D721Med (cell line): ENCODE measurements at regions not wholly inside any gene's neighbourhood (a gene's known extent, or its start where the extent isn't known, plus 50 kb on each side); places are given as distances from the start of the nearest gene placed in this dataset.

Experiments used
- DNase-seq: peaks from one replicate; pipeline ENCODE4 v3.0.0; 2011; ENCODE audit warnings: low spot score; ENCODE audit not compliant: insufficient read length
- FAIRE-seq: peaks from 2 replicates; lab custom pipeline; 2011; peaks lifted over from hg19 to GRCh38; lab: Jason Lieb, UNC
- TF ChIP-seq, protein P1 (sequence below): IDR thresholded peaks from 2 replicates; pipeline ENCODE4 v1.5.1; 2012; ENCODE audit warnings: mild to moderate bottlenecking, control low read depth; ENCODE audit not compliant: insufficient read depth; ENCODE audit errors: missing control alignments

- TF ChIP-seq, protein P1, sequence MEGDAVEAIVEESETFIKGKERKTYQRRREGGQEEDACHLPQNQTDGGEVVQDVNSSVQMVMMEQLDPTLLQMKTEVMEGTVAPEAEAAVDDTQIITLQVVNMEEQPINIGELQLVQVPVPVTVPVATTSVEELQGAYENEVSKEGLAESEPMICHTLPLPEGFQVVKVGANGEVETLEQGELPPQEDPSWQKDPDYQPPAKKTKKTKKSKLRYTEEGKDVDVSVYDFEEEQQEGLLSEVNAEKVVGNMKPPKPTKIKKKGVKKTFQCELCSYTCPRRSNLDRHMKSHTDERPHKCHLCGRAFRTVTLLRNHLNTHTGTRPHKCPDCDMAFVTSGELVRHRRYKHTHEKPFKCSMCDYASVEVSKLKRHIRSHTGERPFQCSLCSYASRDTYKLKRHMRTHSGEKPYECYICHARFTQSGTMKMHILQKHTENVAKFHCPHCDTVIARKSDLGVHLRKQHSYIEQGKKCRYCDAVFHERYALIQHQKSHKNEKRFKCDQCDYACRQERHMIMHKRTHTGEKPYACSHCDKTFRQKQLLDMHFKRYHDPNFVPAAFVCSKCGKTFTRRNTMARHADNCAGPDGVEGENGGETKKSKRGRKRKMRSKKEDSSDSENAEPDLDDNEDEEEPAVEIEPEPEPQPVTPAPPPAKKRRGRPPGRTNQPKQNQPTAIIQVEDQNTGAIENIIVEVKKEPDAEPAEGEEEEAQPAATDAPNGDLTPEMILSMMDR = no peak
- DNase-seq = no peak
- FAIRE-seq = no peak
Observed at GRCh38 chr18:78813156-78813555, 166.5 kb upstream of the SALL3 start.

DNA sequence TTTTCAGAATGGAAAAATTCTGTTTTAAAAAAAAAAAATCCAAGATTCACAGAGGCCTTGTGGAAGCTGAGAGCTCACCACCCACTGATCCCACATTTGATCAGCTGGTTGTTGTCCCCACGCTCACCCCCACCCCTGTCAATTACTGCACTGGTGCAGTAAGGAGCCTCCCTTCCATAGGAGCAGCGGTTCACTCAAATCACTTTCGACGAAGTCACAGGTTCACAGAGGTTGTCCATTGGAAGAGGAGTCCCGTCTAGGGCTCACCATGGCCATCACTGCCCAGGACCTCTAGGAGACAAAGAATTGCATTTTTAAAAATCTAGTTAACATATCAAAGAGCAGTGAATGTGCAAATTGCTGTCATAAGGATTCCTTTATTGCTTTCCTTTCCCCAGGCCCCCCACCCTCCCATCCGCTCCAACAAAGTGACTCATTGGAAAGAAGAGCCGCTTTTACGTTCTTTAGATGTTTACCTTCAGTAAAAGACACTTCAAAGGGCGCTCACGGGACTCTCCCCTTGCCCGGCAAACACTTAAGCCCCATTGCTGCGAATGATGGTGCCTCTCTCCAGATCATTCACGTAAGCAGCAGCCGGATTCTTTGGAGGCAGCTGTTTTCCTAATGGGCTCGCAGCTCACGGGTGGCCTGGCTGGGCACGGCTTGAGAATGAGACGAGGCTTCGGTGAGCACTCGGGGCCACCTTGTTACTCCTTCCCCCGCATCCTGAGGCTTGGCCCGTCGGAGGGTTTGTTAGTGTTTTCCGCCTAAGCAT, 165.5 kb upstream of the SALL3 start:
- no peak for FAIRE-seq
- TF ChIP-seq, protein P1 = no peak
- no peak for DNase-seq

DNA sequence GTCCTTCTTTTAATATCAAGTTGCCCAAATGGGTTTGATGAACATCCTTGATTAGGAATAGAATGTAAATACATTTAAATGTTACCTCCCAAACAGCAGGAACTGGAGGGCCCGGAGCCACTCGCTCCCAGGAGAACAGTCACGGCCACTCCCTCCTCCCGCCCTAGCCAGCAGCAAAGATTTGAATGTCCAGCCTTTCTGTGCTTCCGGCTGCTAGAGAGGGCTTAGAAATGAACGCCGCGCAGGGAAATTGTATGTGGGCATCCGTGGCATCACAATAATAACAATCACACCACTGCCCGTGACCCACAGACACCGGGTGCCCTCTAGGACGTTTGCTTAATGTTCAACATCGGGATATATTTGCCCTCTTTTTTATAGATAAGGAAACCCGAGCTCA, 164.9 kb upstream of the SALL3 start:
- TF ChIP-seq, protein P1 = no peak
- FAIRE-seq = no peak
- DNase-seq = no peak

DNA sequence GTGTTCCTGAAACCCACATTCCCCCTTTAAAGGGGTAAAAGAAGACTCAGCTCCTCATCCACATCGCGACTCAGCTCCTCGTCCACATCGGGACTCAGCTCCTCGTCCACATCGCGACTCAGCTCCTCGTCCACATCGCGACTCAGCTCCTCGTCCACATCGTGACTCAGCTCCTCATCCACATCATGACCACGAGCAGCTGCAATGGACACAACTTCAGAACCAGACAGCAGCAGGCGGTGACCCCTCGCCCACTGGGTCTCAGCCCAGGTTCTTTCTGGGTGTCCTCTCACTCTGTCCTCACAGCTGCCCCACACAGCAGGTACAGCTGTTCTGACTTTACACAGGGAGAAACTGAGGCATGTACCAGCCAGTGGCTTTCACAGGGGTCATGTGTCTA, 163.5 kb upstream of the SALL3 start:
- TF ChIP-seq, protein P1 = no peak
- FAIRE-seq = no peak
- no peak for DNase-seq

DNA sequence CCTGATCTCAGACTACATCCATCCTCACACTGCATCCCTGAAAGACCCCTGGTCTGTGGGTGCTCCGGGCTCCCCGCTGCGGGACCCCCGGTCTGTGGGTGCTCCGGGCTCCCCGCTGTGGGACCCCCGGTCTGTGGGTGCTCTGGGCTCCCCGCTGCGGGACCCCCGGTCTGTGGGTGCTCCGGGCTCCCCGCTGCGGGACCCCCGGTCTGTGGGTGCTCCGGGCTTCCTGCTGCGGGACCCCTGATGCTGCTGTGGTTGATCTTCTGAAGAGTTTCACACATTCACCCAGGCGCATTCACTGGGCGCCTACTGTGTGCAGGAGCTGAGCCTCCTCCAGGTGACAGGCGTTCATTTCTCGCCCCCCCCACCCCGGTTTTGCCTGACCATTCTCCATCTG, 162.7 kb upstream of the SALL3 start:
- DNase-seq (no peak), FAIRE-seq (no peak)
- TF ChIP-seq, protein P1 = no peak

DNA sequence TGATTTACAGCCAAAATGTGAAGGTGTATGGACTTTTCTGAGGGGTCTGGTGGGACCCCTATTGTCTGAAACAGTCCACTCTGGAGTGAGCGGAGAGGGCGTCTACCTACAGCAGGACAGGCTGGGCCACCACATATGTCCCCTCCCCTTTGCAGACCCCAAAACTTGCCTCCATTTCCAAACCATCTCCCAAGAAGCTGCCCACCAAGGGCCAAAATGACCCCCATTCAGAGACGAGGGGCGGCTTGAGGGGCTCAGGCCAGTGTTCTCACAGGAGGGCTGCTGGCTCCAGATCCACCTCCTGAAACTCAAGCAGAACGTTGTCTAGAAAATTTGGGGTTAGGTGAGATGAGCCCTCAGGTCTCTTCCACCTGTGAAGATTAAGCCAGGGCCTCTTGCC, 161.1 kb upstream of the SALL3 start:
- DNase-seq = no peak
- FAIRE-seq = no peak
- TF ChIP-seq, protein P1 = no peak

- DNase-seq (no peak), FAIRE-seq (no peak)
- TF ChIP-seq, protein P1 = no peak
Observed at GRCh38 chr18:78818961-78819360, 160.7 kb upstream of the SALL3 start.
